DMS53 (cell line): ENCODE measurements at regions not wholly inside any gene's neighbourhood (a gene's known extent, or its start where the extent isn't known, plus 50 kb on each side); places are given as distances from the start of the nearest gene placed in this dataset.
"Not testable (repeated sequence)": the region's sequence is repeated elsewhere in the genome, so short reads cannot be mapped to it uniquely, and the experiment has no call there.

Source experiments
- DNase-seq: peaks from one replicate; lab custom pipeline; 2025; lab: John Stamatoyannopoulos, UW

- DNase-seq, result no peak
Measured at GRCh38 chr9:38518826-38519225, 94.6 kb upstream of the IGFBPL1 start.

- peak; percentile 61 for DNase-seq
Measured at GRCh38 chr9:38516273-38516672, 92.0 kb upstream of the IGFBPL1 start.

GRCh38 chr9:38515055-38515454, 90.8 kb upstream of the IGFBPL1 start:
- peak; percentile 2 for DNase-seq

GRCh38 chr9:38510340-38510739, 86.1 kb upstream of the IGFBPL1 start:
- DNase-seq, result not testable (repeated sequence)

- DNase-seq, result no peak
Measured at GRCh38 chr9:38507587-38507986, 83.3 kb upstream of the IGFBPL1 start.

- not testable (repeated sequence) for DNase-seq
Measured at GRCh38 chr9:38500171-38500570, 75.9 kb upstream of the IGFBPL1 start.

GRCh38 chr9:38498551-38498950, 74.3 kb upstream of the IGFBPL1 start:
- not testable (repeated sequence) for DNase-seq

GRCh38 chr9:38489057-38489456, 64.8 kb upstream of the IGFBPL1 start:
- no peak for DNase-seq

GRCh38 chr9:38488156-38488698, 64.0 kb upstream of the IGFBPL1 start:
- no peak for DNase-seq

- DNase-seq, result not testable (repeated sequence)
Measured at GRCh38 chr9:38487418-38488155, 63.3 kb upstream of the IGFBPL1 start.

GRCh38 chr9:38486837-38487236, 62.6 kb upstream of the IGFBPL1 start:
- DNase-seq, result no peak

- DNase-seq, result no peak
Measured at GRCh38 chr9:38486056-38486615, 61.9 kb upstream of the IGFBPL1 start.

- not testable (repeated sequence) for DNase-seq
Measured at GRCh38 chr9:38484076-38484665, 59.9 kb upstream of the IGFBPL1 start.

GRCh38 chr9:38482918-38483592, 58.8 kb upstream of the IGFBPL1 start:
- no peak for DNase-seq

GRCh38 chr9:38478211-38478610, 54.0 kb upstream of the IGFBPL1 start:
- no peak for DNase-seq

- DNase-seq, result peak; percentile 89
Measured at GRCh38 chr9:38474476-38474875, 50.2 kb upstream of the IGFBPL1 start.
